Sigmoid colon (tissue), 4 donors: ENCODE measurements at regions not wholly inside any gene's neighbourhood (a gene's known extent, or its start where the extent isn't known, plus 50 kb on each side); places are given as distances from the start of the nearest gene placed in this dataset.

Source experiments
- POLR2A ChIP-seq, 2 donors: fragments of 450-650 bp; IDR thresholded peaks; one replicate each; pipeline ENCODE4 v1.6.1; 2016; ENCODE audit warnings: antibody characterized with exemption in 2 of 2, mild to moderate bottlenecking in 2 of 2, moderate library complexity in 2 of 2
- POLR2AphosphoS5 ChIP-seq, 4 donors: sonication (generic); formaldehyde crosslinking; IDR thresholded peaks; one replicate each; pipeline ENCODE4 v1.6.1; 2017; ENCODE audit warnings: antibody characterized with exemption in 4 of 4
- TF ChIP-seq, protein P1 (sequence below), 4 experiments: fragments of 450-650 bp in 3 of 4; fragments of 200-600 bp in 1 of 4; IDR thresholded peaks; one replicate each; pipeline ENCODE4 v1.5.1; 2016 to 2019; ENCODE audit warnings: antibody characterized with exemption in 4 of 4, mild to moderate bottlenecking in 3 of 4, moderate library complexity in 2 of 4

DNA sequence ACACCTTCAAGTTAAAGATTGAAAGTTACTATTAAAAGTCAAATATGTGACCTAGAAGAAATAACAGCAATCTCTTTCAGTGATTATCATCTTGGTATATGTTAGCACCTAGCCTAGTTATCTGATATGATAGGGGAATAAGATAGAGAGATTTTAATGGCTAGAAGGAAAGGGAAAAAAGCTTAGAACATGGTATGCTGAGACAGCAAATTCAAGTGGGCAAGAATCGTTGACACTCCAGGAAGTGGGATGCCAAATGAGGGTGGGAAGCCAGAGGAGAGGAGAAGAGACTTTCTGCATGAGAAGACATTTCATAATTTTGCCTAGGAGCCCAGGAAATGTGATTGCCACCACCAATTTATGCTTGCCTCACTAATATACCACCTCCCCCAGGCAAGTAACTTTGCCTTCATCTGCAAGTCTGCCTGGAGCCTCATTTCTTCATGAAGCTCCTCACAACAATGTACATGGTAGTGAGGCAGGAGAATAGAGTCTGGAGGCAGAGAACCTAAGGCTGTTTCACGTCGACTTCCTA, 504.9 kb downstream of the TNS1 start:
- TF ChIP-seq, protein P1, sequence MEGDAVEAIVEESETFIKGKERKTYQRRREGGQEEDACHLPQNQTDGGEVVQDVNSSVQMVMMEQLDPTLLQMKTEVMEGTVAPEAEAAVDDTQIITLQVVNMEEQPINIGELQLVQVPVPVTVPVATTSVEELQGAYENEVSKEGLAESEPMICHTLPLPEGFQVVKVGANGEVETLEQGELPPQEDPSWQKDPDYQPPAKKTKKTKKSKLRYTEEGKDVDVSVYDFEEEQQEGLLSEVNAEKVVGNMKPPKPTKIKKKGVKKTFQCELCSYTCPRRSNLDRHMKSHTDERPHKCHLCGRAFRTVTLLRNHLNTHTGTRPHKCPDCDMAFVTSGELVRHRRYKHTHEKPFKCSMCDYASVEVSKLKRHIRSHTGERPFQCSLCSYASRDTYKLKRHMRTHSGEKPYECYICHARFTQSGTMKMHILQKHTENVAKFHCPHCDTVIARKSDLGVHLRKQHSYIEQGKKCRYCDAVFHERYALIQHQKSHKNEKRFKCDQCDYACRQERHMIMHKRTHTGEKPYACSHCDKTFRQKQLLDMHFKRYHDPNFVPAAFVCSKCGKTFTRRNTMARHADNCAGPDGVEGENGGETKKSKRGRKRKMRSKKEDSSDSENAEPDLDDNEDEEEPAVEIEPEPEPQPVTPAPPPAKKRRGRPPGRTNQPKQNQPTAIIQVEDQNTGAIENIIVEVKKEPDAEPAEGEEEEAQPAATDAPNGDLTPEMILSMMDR (IDR thresholded peaks at IDR 0.05) = no peak
- TF ChIP-seq POLR2A (IDR thresholded peaks at IDR 0.05) (no peak), POLR2AphosphoS5 (IDR thresholded peaks at IDR 0.05) (no peak)
